Panc1 (cell line): ENCODE measurements at regions not wholly inside any gene's neighbourhood (a gene's known extent, or its start where the extent isn't known, plus 50 kb on each side); places are given as distances from the start of the nearest gene placed in this dataset.

Experiments
- CTCF ChIP-seq: fragments of 450-650 bp; IDR thresholded peaks from 2 replicates; pipeline ENCODE4 v1.5.1; 2017; ENCODE audit warnings: mild to moderate bottlenecking
- POLR2AphosphoS5 ChIP-seq: IDR thresholded peaks from 2 replicates; pipeline ENCODE4 v1.6.1; 2012; ENCODE audit warnings: mild to moderate bottlenecking, low read depth, low read length, moderate library complexity
- SIN3A ChIP-seq: IDR thresholded peaks from 2 replicates; pipeline ENCODE4 v1.6.1; 2012; ENCODE audit warnings: low read depth, mild to moderate bottlenecking, low read length, moderate library complexity, borderline replicate concordance; ENCODE audit not compliant: insufficient read depth

GRCh38 chr5:29770936-29771335 is 1422.5 kb upstream of the CDH6 start:
- TF ChIP-seq CTCF (no peak), POLR2AphosphoS5 (no peak), SIN3A (no peak)
